Neural cell (in vitro differentiated cells): ENCODE measurements at regions not wholly inside any gene's neighbourhood (a gene's known extent, or its start where the extent isn't known, plus 50 kb on each side); places are given as distances from the start of the nearest gene placed in this dataset.

Experiments used
- H2AFZ ChIP-seq: fragments of 200-600, 300-800 bp; sonication (generic), shearing (Covaris generic); 2 replicates; pipeline ENCODE4 v1.6.0; 2014; ENCODE audit warnings: low read depth, mild to moderate bottlenecking, antibody characterized with exemption, low read length, moderate library complexity
- H3F3A ChIP-seq: fragments of 200-600 bp; shearing (Covaris generic); 2 replicates; pipeline ENCODE4 v1.6.1; 2016; ENCODE audit warnings: mild to moderate bottlenecking, moderate library complexity, mixed read lengths, antibody characterized with exemption, low read length; ENCODE audit not compliant: insufficient read depth, poor library complexity, severe bottlenecking
- H3K27ac ChIP-seq: fragments of 200-600, 300-800 bp; sonication (generic), shearing (Covaris generic); 2 replicates; pipeline ENCODE4 v1.5.1; 2014; ENCODE audit warnings: mild to moderate bottlenecking, low read length, moderate library complexity
- H3K27me3 ChIP-seq: fragments of 300-800, 200-600 bp; sonication (generic), shearing (Covaris generic); 2 replicates; pipeline ENCODE4 v1.6.0; 2014; ENCODE audit warnings: mild to moderate bottlenecking, low read depth, low read length, moderate library complexity; ENCODE audit not compliant: insufficient read depth
- H3K36me3 ChIP-seq: fragments of 300-800, 200-600 bp; sonication (generic), shearing (Covaris generic); 2 replicates; pipeline ENCODE4 v1.5.1; 2014; ENCODE audit warnings: mild to moderate bottlenecking, antibody characterized with exemption, low read length, moderate library complexity; ENCODE audit not compliant: insufficient read depth
- H3K4me2 ChIP-seq: fragments of 300-800, 200-600 bp; sonication (generic), shearing (Covaris generic); 2 replicates; pipeline ENCODE4 v1.6.0; 2014; ENCODE audit warnings: mild to moderate bottlenecking, low read length
- H3K4me3 ChIP-seq: fragments of 300-800, 200-600 bp; sonication (generic), shearing (Covaris generic); 2 replicates; pipeline ENCODE4 v1.5.1; 2014; ENCODE audit warnings: mild to moderate bottlenecking, low read length, moderate library complexity
- H3K79me2 ChIP-seq: fragments of 200-600 bp; shearing (Covaris generic); replicated peaks from 2 replicates; pipeline ENCODE4 v1.6.0; 2014; ENCODE audit warnings: mild to moderate bottlenecking, low read length, moderate library complexity; ENCODE audit not compliant: insufficient read depth
- H3K9ac ChIP-seq: fragments of 300-800, 200-600 bp; sonication (generic), shearing (Covaris generic); 2 replicates; pipeline ENCODE4 v1.6.1; 2016; ENCODE audit warnings: mild to moderate bottlenecking, low read length, mixed read lengths
- H3K9me2 ChIP-seq: fragments of 200-600 bp; shearing (Covaris generic); 2 replicates; pipeline ENCODE4 v1.6.1; 2016; ENCODE audit warnings: mild to moderate bottlenecking, low read length, mixed read lengths; ENCODE audit not compliant: insufficient read depth
- H3K9me3 ChIP-seq: fragments of 200-600, 300-800 bp; sonication (generic), shearing (Covaris generic); 2 replicates; pipeline ENCODE4 v1.6.1; 2016; ENCODE audit warnings: mild to moderate bottlenecking, mixed run types, low read length, moderate library complexity, mixed read lengths
- H4K20me1 ChIP-seq: fragments of 200-600 bp; shearing (Covaris generic); 2 replicates; pipeline ENCODE4 v1.6.1; 2016; ENCODE audit warnings: mild to moderate bottlenecking, mixed run types; ENCODE audit not compliant: insufficient read depth
- CTCF ChIP-seq: fragments of 450-650 bp; IDR thresholded peaks from 2 replicates; pipeline ENCODE4 v1.5.1; 2014; ENCODE audit warnings: antibody characterized with exemption, mild to moderate bottlenecking, moderate library complexity; ENCODE audit not compliant: poor library complexity, severe bottlenecking
- EP300 ChIP-seq: fragments of 450-650 bp; conservative IDR thresholded peaks from 2 replicates; pipeline ENCODE4 v1.6.1; 2014; ENCODE audit warnings: antibody characterized with exemption, mild to moderate bottlenecking, moderate library complexity; ENCODE audit not compliant: poor library complexity, severe bottlenecking
- EZH2 ChIP-seq: fragments of 200-600, 300-800 bp; shearing (Covaris generic), sonication (generic); IDR thresholded peaks from 2 replicates; pipeline ENCODE4 v1.6.1; 2014; ENCODE audit warnings: antibody characterized with exemption, low read length, borderline replicate concordance, mild to moderate bottlenecking; ENCODE audit not compliant: insufficient read depth, poor library complexity, severe bottlenecking
- MXI1 ChIP-seq: fragments of 450-650 bp; conservative IDR thresholded peaks from 2 replicates; pipeline ENCODE4 v1.6.1; 2014; ENCODE audit warnings: antibody characterized with exemption, mild to moderate bottlenecking; ENCODE audit not compliant: poor library complexity, severe bottlenecking
- POLR2AphosphoS5 ChIP-seq: IDR thresholded peaks from 2 replicates; pipeline ENCODE4 v1.6.1; 2012
- RAD21 ChIP-seq: fragments of 450-650 bp; conservative IDR thresholded peaks from 2 replicates; pipeline ENCODE4 v1.6.1; 2014; ENCODE audit warnings: antibody characterized with exemption, mild to moderate bottlenecking, moderate library complexity
- REST ChIP-seq: IDR thresholded peaks from 2 replicates; pipeline ENCODE4 v1.6.1; 2012; ENCODE audit warnings: borderline replicate concordance
- SMC3 ChIP-seq: fragments of 450-650 bp; conservative IDR thresholded peaks from 2 replicates; pipeline ENCODE4 v1.6.1; 2014; ENCODE audit warnings: antibody characterized with exemption, mild to moderate bottlenecking, moderate library complexity; ENCODE audit not compliant: poor library complexity
- TAF1 ChIP-seq: IDR thresholded peaks from 2 replicates; pipeline ENCODE4 v1.6.1; 2012; ENCODE audit warnings: low read depth

GRCh38 chr6:10268111-10268510 is 146.8 kb downstream of the TFAP2A start:
- H3F3A ChIP-seq = no peaks in the 10 kb centered on the region
- H3K4me3 ChIP-seq = no peak overlapping the region
- H3K9me2 ChIP-seq = no peaks in the 10 kb centered on the region
- H3K4me2 ChIP-seq = no peak overlapping the region
- H3K27ac ChIP-seq = no peak overlapping the region
- H3K36me3 ChIP-seq = no peaks in the 10 kb centered on the region
- TF ChIP-seq MXI1 = no peak
- TF ChIP-seq REST = no peak
- TF ChIP-seq TAF1 = no peak
- no peak for TF ChIP-seq EP300
- no peak for TF ChIP-seq SMC3
- TF ChIP-seq EZH2 = no peak
- TF ChIP-seq POLR2AphosphoS5 = no peak
- no peak for TF ChIP-seq RAD21
- TF ChIP-seq CTCF = no peak
- H3K27me3 ChIP-seq = no peaks in the 10 kb centered on the region
- H4K20me1 ChIP-seq = no peaks in the 10 kb centered on the region
- no peak overlapping the region for H3K9ac ChIP-seq
- H3K79me2 ChIP-seq = no peaks in the 10 kb centered on the region
- H2AFZ ChIP-seq = no peak overlapping the region
- no peaks in the 10 kb centered on the region for H3K9me3 ChIP-seq

GRCh38 chr6:10266462-10266861 is 148.4 kb downstream of the TFAP2A start:
- Histone ChIP-seq H4K20me1 (no peaks in the 10 kb centered on the region), H3K9ac (no peak overlapping the region), H3K9me2 (no peaks in the 10 kb centered on the region), H3K27ac (no peak overlapping the region), H3K4me2 (no peak overlapping the region), H2AFZ (no peak overlapping the region), H3K36me3 (no peaks in the 10 kb centered on the region), H3K4me3 (no peak overlapping the region), H3K79me2 (no peaks in the 10 kb centered on the region), H3F3A (no peaks in the 10 kb centered on the region), H3K9me3 (no peaks in the 10 kb centered on the region), H3K27me3 (no peaks in the 10 kb centered on the region)
- TF ChIP-seq TAF1 (no peak), REST (no peak), EP300 (no peak), RAD21 (no peak), CTCF (no peak), POLR2AphosphoS5 (no peak), SMC3 (no peak), EZH2 (no peak)
